ENCODE measurements at regions not wholly inside any gene's neighbourhood (a gene's known extent, or its start where the extent isn't known, plus 50 kb on each side); places are given as distances from the start of the nearest gene placed in this dataset.

- Histone ChIP-seq H3K79me2 (ENCODE audit: insufficient read depth) (no peaks in the 10 kb centered on the region), H3K9me3 (ENCODE audit: low read depth) (no peaks in the 10 kb centered on the region), H3K9ac (no peak overlapping the region), H3K36me3 (ENCODE audit: low read depth) (no peaks in the 10 kb centered on the region), H3K4me3 (no peak overlapping the region), H3K4me2 (ENCODE audit: unreplicated experiment) (no peak overlapping the region), H3F3A (ENCODE audit: insufficient read depth) (no peaks in the 10 kb centered on the region), H3K4me1 (ENCODE audit: insufficient read depth) (no peaks in the 10 kb centered on the region), H3K27ac (no peak overlapping the region), H3K27me3 (replicated peaks; ENCODE audit: insufficient read depth) (no peaks in the 10 kb centered on the region), H2AFZ (no peak overlapping the region), H4K20me1 (ENCODE audit: insufficient read depth) (no peaks in the 10 kb centered on the region), H3K9me2 (ENCODE audit: insufficient read depth) (no peaks in the 10 kb centered on the region)
- in situ Hi-C loops (cut with MboI): no loop called here
- no peak for DNase-seq
- 73 to 82% methylated on average over 3 of the region's 3 CpGs for WGBS, 2 experiments (ENCODE audit: low coverage in 1 of 2, low lambda C conversion rate in 2 of 2, missing lambda C conversion rate in 2 of 2)
- TF ChIP-seq EZH2phosphoT487 (IDR thresholded peaks at IDR 0.05; ENCODE audit: insufficient read depth, low read depth) (no peak), EZH2 (IDR thresholded peaks at IDR 0.05; ENCODE audit: insufficient read depth, poor library complexity, severe bottlenecking) (no peak)
These were observed 114.2 kb upstream of the EEA1 start for GRCh38 chr12:93043192-93043876.

GRCh38 chr12:93043877-93044209 lies 114.7 kb upstream of the EEA1 start:
- Histone ChIP-seq H4K20me1 (ENCODE audit: insufficient read depth) (no peaks in the 10 kb centered on the region), H3F3A (ENCODE audit: insufficient read depth) (no peaks in the 10 kb centered on the region), H3K27ac (no peak overlapping the region), H3K9ac (no peak overlapping the region), H3K79me2 (ENCODE audit: insufficient read depth) (no peaks in the 10 kb centered on the region), H2AFZ (no peak overlapping the region), H3K9me2 (ENCODE audit: insufficient read depth) (no peaks in the 10 kb centered on the region), H3K4me2 (ENCODE audit: unreplicated experiment) (no peak overlapping the region), H3K4me1 (ENCODE audit: insufficient read depth) (no peaks in the 10 kb centered on the region), H3K9me3 (ENCODE audit: low read depth) (no peaks in the 10 kb centered on the region), H3K36me3 (ENCODE audit: low read depth) (no peaks in the 10 kb centered on the region), H3K4me3 (no peak overlapping the region), H3K27me3 (replicated peaks; ENCODE audit: insufficient read depth) (no peaks in the 10 kb centered on the region)
- in situ Hi-C loops (cut with MboI): no loop called here
- TF ChIP-seq EZH2phosphoT487 (IDR thresholded peaks at IDR 0.05; ENCODE audit: insufficient read depth, low read depth) (no peak), EZH2 (IDR thresholded peaks at IDR 0.05; ENCODE audit: insufficient read depth, poor library complexity, severe bottlenecking) (no peak)
- 41 to 49% methylated on average over 3 of the region's 3 CpGs for WGBS, 2 experiments (ENCODE audit: low coverage in 1 of 2, low lambda C conversion rate in 2 of 2, missing lambda C conversion rate in 2 of 2)
- DNase-seq: no peak

- Histone ChIP-seq H3K9me3 (ENCODE audit: low read depth) (no peaks in the 10 kb centered on the region), H2AFZ (no peak overlapping the region), H3K79me2 (ENCODE audit: insufficient read depth) (no peaks in the 10 kb centered on the region), H3K9ac (no peak overlapping the region), H4K20me1 (ENCODE audit: insufficient read depth) (no peaks in the 10 kb centered on the region), H3K4me2 (ENCODE audit: unreplicated experiment) (no peak overlapping the region), H3K4me3 (no peak overlapping the region), H3F3A (ENCODE audit: insufficient read depth) (0 out of 2 replicates have a peak, but pooled peaks cover 10% of the 10 kb centered on the region), H3K4me1 (ENCODE audit: insufficient read depth) (peaks cover 8% of the 10 kb centered on the region; the same call in 1 of the 2 replicates), H3K9me2 (ENCODE audit: insufficient read depth) (no peaks in the 10 kb centered on the region), H3K27ac (no peak overlapping the region), H3K36me3 (ENCODE audit: low read depth) (no peaks in the 10 kb centered on the region), H3K27me3 (replicated peaks; ENCODE audit: insufficient read depth) (no peaks in the 10 kb centered on the region)
- DNase-seq: no peak
- WGBS, 2 experiments (ENCODE audit: low coverage in 1 of 2, low lambda C conversion rate in 2 of 2, missing lambda C conversion rate in 2 of 2): 95% methylated on average over 1 of the region's 1 CpG
- no peak for TF ChIP-seq EZH2 (IDR thresholded peaks at IDR 0.05; ENCODE audit: insufficient read depth, poor library complexity, severe bottlenecking)
- no peak for TF ChIP-seq EZH2phosphoT487 (IDR thresholded peaks at IDR 0.05; ENCODE audit: insufficient read depth, low read depth)
- in situ Hi-C loops (cut with MboI): no loop called here
These were observed 118.0 kb upstream of the EEA1 start for GRCh38 chr12:93047118-93047517.

GRCh38 chr12:93048656-93049055 lies 119.6 kb upstream of the EEA1 start:
- H3K4me1 ChIP-seq (ENCODE audit: insufficient read depth): peaks cover 8% of the 10 kb centered on the region; the same call in 1 of the 2 replicates
- H3K79me2 ChIP-seq (ENCODE audit: insufficient read depth): no peaks in the 10 kb centered on the region
- H3K9me2 ChIP-seq (ENCODE audit: insufficient read depth): no peaks in the 10 kb centered on the region
- in situ Hi-C loops (cut with MboI): no loop called here
- no peaks in the 10 kb centered on the region for H3K9me3 ChIP-seq (ENCODE audit: low read depth)
- 78 to 86% methylated on average over 3 of the region's 3 CpGs for WGBS, 2 experiments (ENCODE audit: low coverage in 1 of 2, low lambda C conversion rate in 2 of 2, missing lambda C conversion rate in 2 of 2)
- H3K4me3 ChIP-seq: no peak overlapping the region
- TF ChIP-seq EZH2phosphoT487 (IDR thresholded peaks at IDR 0.05; ENCODE audit: insufficient read depth, low read depth) (no peak), EZH2 (IDR thresholded peaks at IDR 0.05; ENCODE audit: insufficient read depth, poor library complexity, severe bottlenecking) (no peak)
- DNase-seq: no peak
- H3K36me3 ChIP-seq (ENCODE audit: low read depth): no peaks in the 10 kb centered on the region
- H3K27ac ChIP-seq: no peak overlapping the region
- no peak overlapping the region for H2AFZ ChIP-seq
- H4K20me1 ChIP-seq (ENCODE audit: insufficient read depth): no peaks in the 10 kb centered on the region
- 0 out of 2 replicates have a peak, but pooled peaks cover 10% of the 10 kb centered on the region for H3F3A ChIP-seq (ENCODE audit: insufficient read depth)
- no peak overlapping the region for H3K9ac ChIP-seq
- H3K4me2 ChIP-seq (ENCODE audit: unreplicated experiment): no peak overlapping the region
- no peaks in the 10 kb centered on the region for H3K27me3 ChIP-seq (replicated peaks; ENCODE audit: insufficient read depth)
